Keratinocyte (primary cell): ENCODE measurements at regions not wholly inside any gene's neighbourhood (a gene's known extent, or its start where the extent isn't known, plus 50 kb on each side); places are given as distances from the start of the nearest gene placed in this dataset.

Experiments used
- DNase-seq: peaks from one replicate; pipeline ENCODE4 v3.0.0-alpha.2; 2011; ENCODE audit warnings: low read depth, missing footprints, low spot score
- FAIRE-seq: peaks from 2 replicates; lab custom pipeline; 2011; peaks lifted over from hg19 to GRCh38; lab: Jason Lieb, UNC
- H2AFZ ChIP-seq: 2 replicates; pipeline ENCODE4 v1.6.0; 2012; ENCODE audit warnings: low read length, control low read depth, inconsistent platforms; ENCODE audit not compliant: control insufficient read depth
- H3K27ac ChIP-seq: 2 replicates; pipeline ENCODE4 v1.5.1; 2011; ENCODE audit warnings: low read length; ENCODE audit not compliant: control insufficient read depth, insufficient read depth
- H3K27me3 ChIP-seq: 3 replicates; pipeline ENCODE4 v1.6.0; 2011; ENCODE audit warnings: low read length; ENCODE audit not compliant: control insufficient read depth, insufficient read depth; ENCODE audit errors: extremely low read depth
- H3K36me3 ChIP-seq, 2 experiments: 2 replicates in 1 of 2; 3 replicates in 1 of 2; pipeline ENCODE4 v1.5.1; 2011; ENCODE audit warnings: low read length in 2 of 2, mild to moderate bottlenecking in 1 of 2; ENCODE audit not compliant: control insufficient read depth in 2 of 2, insufficient read depth in 2 of 2; ENCODE audit errors: extremely low read depth in 1 of 2
- H3K4me1 ChIP-seq: 3 replicates; pipeline ENCODE4 v1.5.1; 2011; ENCODE audit warnings: low read length; ENCODE audit not compliant: control insufficient read depth, insufficient read depth; ENCODE audit errors: extremely low read depth
- H3K4me2 ChIP-seq: 3 replicates; pipeline ENCODE4 v1.6.0; 2011; ENCODE audit warnings: low read depth, low read length; ENCODE audit not compliant: control insufficient read depth, insufficient read depth; ENCODE audit errors: extremely low read depth
- H3K4me3 ChIP-seq, 3 experiments: fragments of 200-600 bp in 1 of 3; sonication (generic) in 1 of 3; 2 replicates in 2 of 3; 3 replicates in 1 of 3; pipeline ENCODE4 v1.5.1; 2011 to 2016; ENCODE audit warnings: low read length in 3 of 3, mild to moderate bottlenecking in 3 of 3, control low read depth in 2 of 3, inconsistent platforms in 1 of 3, low read depth in 1 of 3, mixed read lengths in 1 of 3, mixed run types in 1 of 3, moderate library complexity in 1 of 3; ENCODE audit not compliant: control insufficient read depth in 2 of 3, insufficient read depth in 2 of 3; ENCODE audit errors: extremely low read depth in 1 of 3
- H3K79me2 ChIP-seq: 2 replicates; pipeline ENCODE4 v1.6.0; 2012; ENCODE audit warnings: low read length; ENCODE audit not compliant: control insufficient read depth, insufficient read depth
- H3K9ac ChIP-seq: 3 replicates; pipeline ENCODE4 v1.6.0; 2011; ENCODE audit warnings: low read length; ENCODE audit not compliant: control insufficient read depth, insufficient read depth; ENCODE audit errors: extremely low read depth
- H3K9me1 ChIP-seq: 3 replicates; pipeline ENCODE4 v1.6.0; 2011; ENCODE audit warnings: low read length; ENCODE audit not compliant: control insufficient read depth, insufficient read depth; ENCODE audit errors: extremely low read depth
- H3K9me3 ChIP-seq: 2 replicates; pipeline ENCODE4 v1.5.1; 2012; ENCODE audit warnings: low read depth, low read length; ENCODE audit not compliant: control insufficient read depth
- H4K20me1 ChIP-seq: 3 replicates; pipeline ENCODE4 v1.6.0; 2011; ENCODE audit warnings: low read length; ENCODE audit not compliant: control insufficient read depth, insufficient read depth; ENCODE audit errors: extremely low read depth
- EZH2 ChIP-seq: IDR thresholded peaks from one replicate; pipeline ENCODE4 v1.6.1; 2012; ENCODE audit warnings: inconsistent platforms, mild to moderate bottlenecking, low read length, moderate library complexity
- dilution Hi-C: fragments of 300-500 bp; cut with MboI; formaldehyde crosslinking; loops from one replicate; pipeline ENCODE4 v1.7.0; 2020; ENCODE audit warnings: low sequenced_read_pairs; ENCODE audit not compliant: extremely low pct_ligation_motif_present
- TF ChIP-seq, protein P1 (sequence below), 3 experiments: IDR thresholded peaks in 1 of 3; conservative IDR thresholded peaks in 1 of 3; optimal IDR thresholded peaks in 1 of 3; 2 replicates in 2 of 3; 3 replicates in 1 of 3; pipeline versions ENCODE3 to v1.5.1; 2011; ENCODE audit warnings: low read length in 3 of 3, mild to moderate bottlenecking in 3 of 3, moderate library complexity in 2 of 3, control low read depth in 1 of 3, inconsistent platforms in 1 of 3; ENCODE audit not compliant: insufficient read depth in 2 of 3; ENCODE audit errors: extremely low read depth in 1 of 3

DNA sequence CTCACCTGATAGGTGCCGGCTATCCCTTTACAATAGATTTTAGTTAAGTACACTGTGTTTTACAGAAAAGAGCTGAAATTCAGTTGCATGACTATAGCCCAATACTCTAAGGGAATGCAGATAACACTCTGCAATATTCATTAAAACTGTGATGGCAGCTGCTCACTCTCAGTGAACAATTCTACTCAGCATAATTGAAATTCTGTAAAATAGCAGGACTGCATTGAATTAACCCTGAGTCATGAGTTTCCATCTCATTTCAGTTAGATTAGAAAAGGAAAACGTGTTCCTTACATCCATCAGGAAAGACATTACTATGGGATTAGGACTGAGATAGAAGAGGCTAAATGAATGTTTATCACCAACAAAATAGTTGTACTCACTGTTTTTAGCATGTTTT lies 613.3 kb upstream of the JAG1 start:
- H3K9me3 ChIP-seq = no peaks in the 10 kb centered on the region
- no peaks in the 10 kb centered on the region for H3K4me1 ChIP-seq
- H3K4me2 ChIP-seq = no peak overlapping the region
- H3K36me3 ChIP-seq = no peaks in the 10 kb centered on the region
- dilution Hi-C loops = no loop called here
- no peaks in the 10 kb centered on the region for H4K20me1 ChIP-seq
- DNase-seq (no peak), FAIRE-seq (no peak)
- H3K9ac ChIP-seq = no peak overlapping the region
- no peaks in the 10 kb centered on the region for H3K27me3 ChIP-seq
- TF ChIP-seq EZH2 = no peak
- TF ChIP-seq, protein P1, sequence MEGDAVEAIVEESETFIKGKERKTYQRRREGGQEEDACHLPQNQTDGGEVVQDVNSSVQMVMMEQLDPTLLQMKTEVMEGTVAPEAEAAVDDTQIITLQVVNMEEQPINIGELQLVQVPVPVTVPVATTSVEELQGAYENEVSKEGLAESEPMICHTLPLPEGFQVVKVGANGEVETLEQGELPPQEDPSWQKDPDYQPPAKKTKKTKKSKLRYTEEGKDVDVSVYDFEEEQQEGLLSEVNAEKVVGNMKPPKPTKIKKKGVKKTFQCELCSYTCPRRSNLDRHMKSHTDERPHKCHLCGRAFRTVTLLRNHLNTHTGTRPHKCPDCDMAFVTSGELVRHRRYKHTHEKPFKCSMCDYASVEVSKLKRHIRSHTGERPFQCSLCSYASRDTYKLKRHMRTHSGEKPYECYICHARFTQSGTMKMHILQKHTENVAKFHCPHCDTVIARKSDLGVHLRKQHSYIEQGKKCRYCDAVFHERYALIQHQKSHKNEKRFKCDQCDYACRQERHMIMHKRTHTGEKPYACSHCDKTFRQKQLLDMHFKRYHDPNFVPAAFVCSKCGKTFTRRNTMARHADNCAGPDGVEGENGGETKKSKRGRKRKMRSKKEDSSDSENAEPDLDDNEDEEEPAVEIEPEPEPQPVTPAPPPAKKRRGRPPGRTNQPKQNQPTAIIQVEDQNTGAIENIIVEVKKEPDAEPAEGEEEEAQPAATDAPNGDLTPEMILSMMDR (optimal IDR thresholded peaks at IDR 0.05 in 1 of 3, IDR thresholded peaks at IDR 0.05 in 1 of 3, conservative IDR thresholded peaks at IDR 0.05 in 1 of 3; ENCODE audit: extremely low read depth in 1 of 3, insufficient read depth in 2 of 3, low read length in 3 of 3) = no peak
- H3K4me3 ChIP-seq = no peak overlapping the region
- no peak overlapping the region for H3K27ac ChIP-seq
- H3K79me2 ChIP-seq = no peaks in the 10 kb centered on the region
- H2AFZ ChIP-seq = no peak overlapping the region
- H3K9me1 ChIP-seq = no peaks in the 10 kb centered on the region

DNA sequence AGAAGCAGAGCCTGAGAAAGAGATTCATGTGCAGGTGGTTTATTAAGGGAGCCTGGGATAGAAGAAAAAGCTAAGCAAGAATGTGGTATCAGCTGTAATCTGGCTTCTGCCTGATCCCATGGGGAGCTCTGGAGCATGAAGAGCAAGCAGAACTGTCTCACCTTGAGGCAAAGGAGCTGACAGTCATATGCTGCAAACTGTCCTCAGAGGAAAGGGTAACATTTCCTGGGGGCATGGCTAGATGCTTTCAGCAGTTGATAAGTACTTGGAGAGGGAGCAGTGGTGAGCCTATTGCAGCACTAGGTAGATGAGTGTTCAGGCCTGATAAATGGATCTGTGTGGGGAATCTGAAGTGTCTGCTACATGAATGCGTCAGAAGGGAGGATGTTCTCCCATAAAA lies 621.5 kb upstream of the BTBD3 start:
- Histone ChIP-seq H3K4me2 (no peak overlapping the region), H3K79me2 (no peaks in the 10 kb centered on the region), H3K9me3 (no peaks in the 10 kb centered on the region), H3K9ac (no peak overlapping the region), H4K20me1 (no peaks in the 10 kb centered on the region), H2AFZ (no peak overlapping the region), H3K9me1 (no peaks in the 10 kb centered on the region), H3K36me3 (no peaks in the 10 kb centered on the region), H3K27me3 (no peaks in the 10 kb centered on the region), H3K4me1 (peaks cover 11% of the 10 kb centered on the region), H3K4me3 (no peak overlapping the region), H3K27ac (no peak overlapping the region)
- no peak for DNase-seq
- FAIRE-seq = no peak
- no peak for TF ChIP-seq EZH2
- TF ChIP-seq, protein P1 (optimal IDR thresholded peaks at IDR 0.05 in 1 of 3, IDR thresholded peaks at IDR 0.05 in 1 of 3, conservative IDR thresholded peaks at IDR 0.05 in 1 of 3; ENCODE audit: extremely low read depth in 1 of 3, insufficient read depth in 2 of 3, low read length in 3 of 3) = no peak
- dilution Hi-C loops = no loop called here
